SK-N-MC (cell line): ENCODE measurements at regions not wholly inside any gene's neighbourhood (a gene's known extent, or its start where the extent isn't known, plus 50 kb on each side); places are given as distances from the start of the nearest gene placed in this dataset.
"Not testable (repeated sequence)": the region's sequence is repeated elsewhere in the genome, so short reads cannot be mapped to it uniquely, and the experiment has no call there.

ENCODE experiments used
- DNase-seq: peaks from one replicate; pipeline ENCODE4 v3.0.0-alpha.2; 2011; ENCODE audit warnings: low read depth, low spot score
- H3K27ac ChIP-seq: fragments of 200-600 bp; sonication (generic); 2 replicates; pipeline ENCODE4 v1.5.1; 2016; ENCODE audit warnings: mixed run types
- H3K36me3 ChIP-seq: fragments of 200-600 bp; sonication (generic); 2 replicates; pipeline ENCODE4 v1.6.1; 2017; ENCODE audit warnings: antibody characterized with exemption, low read length, mixed read lengths; ENCODE audit not compliant: insufficient read depth
- H3K4me3 ChIP-seq: fragments of 200-600 bp; sonication (generic); 2 replicates; pipeline ENCODE4 v1.5.1; 2016
- H3K9ac ChIP-seq: fragments of 200-600 bp; sonication (generic); 2 replicates; pipeline ENCODE4 v1.8.0; 2017; ENCODE audit warnings: mixed run types, mixed read lengths; ENCODE audit not compliant: insufficient read length
- H3K9me3 ChIP-seq: fragments of 200-600 bp; sonication (generic); 2 replicates; pipeline ENCODE4 v1.6.1; 2017; ENCODE audit warnings: low read depth, mild to moderate bottlenecking, antibody characterized with exemption, low read length, moderate library complexity, mixed read lengths
- EZH2 ChIP-seq: fragments of 200-600 bp; sonication (generic); IDR thresholded peaks from one replicate; pipeline ENCODE4 v1.6.1; 2017; ENCODE audit warnings: antibody characterized with exemption
- FOXP2 ChIP-seq: optimal IDR thresholded peaks from 2 replicates; pipeline ENCODE3; 2011; ENCODE audit warnings: mild to moderate bottlenecking, moderate library complexity; ENCODE audit not compliant: insufficient read depth; ENCODE audit errors: extremely low read length, control extremely low read depth
- POLR2AphosphoS5 ChIP-seq: IDR thresholded peaks from 2 replicates; pipeline ENCODE4 v1.6.1; 2012; ENCODE audit warnings: mild to moderate bottlenecking, low read depth, low read length, borderline replicate concordance

DNA sequence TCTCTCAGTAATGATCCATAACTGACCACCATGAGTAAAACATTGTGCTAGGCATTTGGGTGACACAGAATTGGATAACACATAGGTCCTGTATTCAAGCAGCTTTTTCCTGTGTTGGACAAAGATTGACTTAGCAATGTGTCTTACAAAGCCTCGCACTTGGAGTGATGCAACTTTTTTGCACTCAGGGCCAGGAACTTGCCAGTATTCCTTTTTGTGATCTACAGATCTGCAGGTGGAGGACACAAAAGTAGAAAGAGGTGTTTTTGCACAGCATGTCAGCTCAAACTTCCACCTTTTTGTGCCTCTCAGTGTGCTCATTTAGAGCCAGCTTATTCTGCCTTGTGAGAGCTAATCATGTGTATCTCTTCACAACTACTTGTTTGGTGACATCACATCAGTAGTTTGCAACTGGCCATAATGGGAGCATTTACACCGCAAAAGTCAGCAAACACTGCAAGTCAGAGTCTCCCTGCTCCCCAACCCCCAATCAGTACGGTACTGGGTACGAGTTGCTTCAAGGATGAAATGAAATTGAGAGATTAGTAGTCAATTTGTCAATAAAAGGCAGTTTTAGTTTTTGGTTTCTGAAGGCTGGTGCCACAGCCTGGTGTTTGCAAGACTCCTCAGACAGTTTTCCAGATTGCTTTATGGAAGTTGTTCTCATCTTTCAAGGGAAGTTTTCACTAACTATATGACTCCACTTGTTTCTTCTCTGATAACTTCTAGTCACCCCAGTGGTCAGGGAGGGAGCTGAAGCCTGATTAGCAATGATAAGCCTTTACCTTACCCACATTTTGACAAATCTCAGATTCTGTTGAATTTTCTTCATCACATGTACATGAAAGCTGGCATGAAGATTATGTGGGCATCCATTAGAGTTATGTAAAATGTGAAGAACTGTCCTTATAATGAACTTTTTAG is 149.1 kb downstream of the PDCD6IP start:
- Histone ChIP-seq H3K36me3 (no peaks in the 10 kb centered on the region), H3K9ac (no peak overlapping the region), H3K27ac (no peak overlapping the region), H3K4me3 (no peak overlapping the region), H3K9me3 (no peaks in the 10 kb centered on the region)
- TF ChIP-seq EZH2 (no peak), POLR2AphosphoS5 (no peak), FOXP2 (no peak)
- no peak for DNase-seq

DNA sequence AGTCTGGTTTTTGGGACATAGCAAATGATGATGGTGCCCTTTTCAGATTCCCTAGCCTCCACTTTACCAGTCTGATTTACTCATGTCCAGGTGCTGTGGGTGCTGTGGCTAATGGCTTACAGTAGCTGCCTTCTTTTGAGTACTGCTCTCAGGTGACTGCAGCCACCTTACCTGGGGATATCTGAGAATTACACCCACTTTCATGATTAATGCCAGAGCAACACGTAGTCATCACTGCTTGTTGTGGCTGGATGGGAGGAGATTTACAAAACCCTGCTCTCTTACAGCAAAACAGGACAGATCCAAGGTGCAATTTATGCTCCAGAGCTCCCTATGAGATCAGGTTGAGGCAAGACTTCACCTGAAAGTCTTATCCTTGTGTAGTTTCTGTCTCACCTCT is 150.6 kb downstream of the PDCD6IP start:
- Histone ChIP-seq H3K9ac (no peak overlapping the region), H3K36me3 (no peaks in the 10 kb centered on the region), H3K4me3 (no peak overlapping the region), H3K27ac (no peak overlapping the region), H3K9me3 (no peaks in the 10 kb centered on the region)
- DNase-seq, result no peak
- TF ChIP-seq FOXP2 (no peak), POLR2AphosphoS5 (no peak), EZH2 (no peak)

DNA sequence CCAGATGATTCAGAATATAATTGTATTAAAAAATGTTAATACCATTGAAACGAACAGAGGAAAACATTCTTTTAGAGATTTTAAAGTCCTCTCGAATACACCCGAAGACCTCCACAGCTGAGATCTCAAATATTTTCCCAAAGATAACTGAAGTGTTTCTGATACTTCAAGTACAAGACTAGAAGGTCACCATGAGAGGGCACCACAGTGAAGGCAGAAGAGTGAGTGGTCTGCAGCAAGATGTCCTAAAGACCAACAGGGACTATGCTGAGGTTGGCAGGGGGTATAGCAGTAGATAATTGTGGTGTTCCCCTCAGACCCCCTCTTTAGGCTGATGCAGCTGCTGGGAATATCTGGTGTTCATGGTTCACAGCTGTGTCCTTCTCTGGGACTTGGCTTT is 156.5 kb downstream of the PDCD6IP start:
- H3K9ac ChIP-seq, result no peak overlapping the region
- no peaks in the 10 kb centered on the region for H3K9me3 ChIP-seq
- no peak overlapping the region for H3K4me3 ChIP-seq
- no peak overlapping the region for H3K27ac ChIP-seq
- TF ChIP-seq POLR2AphosphoS5 (no peak), FOXP2 (no peak), EZH2 (no peak)
- no peak for DNase-seq
- no peaks in the 10 kb centered on the region for H3K36me3 ChIP-seq

DNA sequence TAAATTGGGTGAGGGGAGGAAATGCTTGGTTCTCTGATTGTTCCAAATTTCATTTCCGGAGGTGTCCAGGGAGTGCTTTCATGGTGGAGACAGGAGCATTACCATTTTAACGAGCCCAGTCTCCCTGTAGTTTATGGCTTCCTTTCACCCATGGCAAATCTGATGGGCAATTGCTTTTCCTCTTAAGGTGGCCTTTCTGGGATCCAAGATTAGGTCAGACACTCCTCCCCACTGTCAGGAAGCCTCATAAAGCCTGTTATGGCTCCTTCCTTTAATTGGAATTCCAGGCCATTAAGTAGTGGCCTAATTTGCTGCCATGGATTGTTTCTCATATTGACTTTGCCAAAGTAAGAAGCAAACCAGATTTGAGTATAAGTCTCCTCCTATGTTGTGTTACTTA is 157.8 kb downstream of the PDCD6IP start:
- Histone ChIP-seq H3K4me3 (no peak overlapping the region), H3K27ac (peak overlapping the region; percentile 0; the same call in 1 of the 2 replicates), H3K9ac (no peak overlapping the region), H3K36me3 (no peaks in the 10 kb centered on the region), H3K9me3 (no peaks in the 10 kb centered on the region)
- DNase-seq, result peak; percentile 60
- TF ChIP-seq FOXP2 (no peak), POLR2AphosphoS5 (peak; percentile 40; the same call in 1 of the 2 replicates), EZH2 (no peak)

DNA sequence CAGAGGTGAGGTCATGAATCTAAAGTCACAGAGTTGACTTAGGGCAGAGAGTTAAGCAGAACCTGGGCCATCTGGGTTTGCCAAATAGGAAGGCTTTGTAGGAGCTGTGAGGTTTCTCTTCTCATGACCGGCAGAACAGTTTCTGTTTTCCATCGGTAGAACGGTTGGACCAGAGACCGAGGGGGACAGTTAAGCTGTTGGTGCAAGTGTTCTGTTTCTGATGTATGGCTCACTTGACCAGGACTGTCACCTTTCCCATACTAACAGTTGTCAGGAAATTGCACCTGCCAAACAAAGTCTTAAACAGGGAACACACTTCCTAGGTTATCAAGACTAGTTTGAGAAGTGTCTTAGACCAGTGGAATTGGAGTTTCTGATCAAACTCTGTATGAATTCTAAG is 158.3 kb downstream of the PDCD6IP start:
- TF ChIP-seq POLR2AphosphoS5 (no peak), EZH2 (no peak), FOXP2 (no peak)
- no peak for DNase-seq
- Histone ChIP-seq H3K9ac (no peak overlapping the region), H3K27ac (peak overlapping the region; percentile 0; the same call in 1 of the 2 replicates), H3K4me3 (no peak overlapping the region), H3K36me3 (no peaks in the 10 kb centered on the region), H3K9me3 (no peaks in the 10 kb centered on the region)

DNA sequence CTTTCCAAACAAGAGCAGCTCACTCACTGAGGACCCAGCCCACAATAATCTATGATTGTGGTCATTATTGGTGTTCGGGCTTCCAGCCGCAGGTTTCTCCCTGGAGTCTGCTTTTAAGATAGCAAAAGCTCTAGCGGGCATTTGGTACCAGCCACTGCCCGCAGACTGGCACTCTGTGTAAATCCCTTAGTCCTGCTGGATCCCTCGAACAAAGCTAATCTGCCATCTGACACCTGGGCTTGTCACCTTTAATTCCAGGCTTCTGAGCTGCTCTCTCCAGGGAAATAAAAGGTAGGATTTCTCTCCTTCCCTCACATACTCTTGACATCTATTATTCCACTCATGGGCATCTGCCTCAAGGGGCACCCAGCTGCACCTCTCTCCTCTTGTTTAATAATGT is 158.7 kb downstream of the PDCD6IP start:
- Histone ChIP-seq H3K9me3 (no peaks in the 10 kb centered on the region), H3K9ac (no peak overlapping the region), H3K4me3 (no peak overlapping the region), H3K36me3 (no peaks in the 10 kb centered on the region), H3K27ac (no peak overlapping the region)
- DNase-seq, result no peak
- TF ChIP-seq EZH2, result no peak
- no peak for TF ChIP-seq FOXP2
- no peak for TF ChIP-seq POLR2AphosphoS5

DNA sequence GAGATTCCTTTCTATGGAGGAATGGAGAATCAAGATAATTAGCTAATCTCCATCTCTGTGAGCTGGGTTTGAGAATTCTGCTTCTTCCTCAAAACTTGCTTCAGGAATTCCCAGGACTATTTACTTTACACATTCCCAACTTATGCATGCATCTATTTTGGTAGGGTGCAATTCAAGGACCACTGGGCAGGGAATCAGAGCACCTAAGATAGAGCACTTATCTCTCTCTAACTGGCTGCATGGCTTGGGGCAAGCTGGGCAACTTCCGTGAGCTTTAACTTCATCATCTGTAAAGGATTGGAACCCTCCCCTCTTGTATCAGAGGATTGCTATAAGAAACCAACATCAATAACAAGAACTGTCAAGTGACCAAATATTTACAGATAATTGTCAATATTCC is 160.2 kb downstream of the PDCD6IP start:
- H3K4me3 ChIP-seq, result no peak overlapping the region
- H3K9me3 ChIP-seq, result no peaks in the 10 kb centered on the region

DNA sequence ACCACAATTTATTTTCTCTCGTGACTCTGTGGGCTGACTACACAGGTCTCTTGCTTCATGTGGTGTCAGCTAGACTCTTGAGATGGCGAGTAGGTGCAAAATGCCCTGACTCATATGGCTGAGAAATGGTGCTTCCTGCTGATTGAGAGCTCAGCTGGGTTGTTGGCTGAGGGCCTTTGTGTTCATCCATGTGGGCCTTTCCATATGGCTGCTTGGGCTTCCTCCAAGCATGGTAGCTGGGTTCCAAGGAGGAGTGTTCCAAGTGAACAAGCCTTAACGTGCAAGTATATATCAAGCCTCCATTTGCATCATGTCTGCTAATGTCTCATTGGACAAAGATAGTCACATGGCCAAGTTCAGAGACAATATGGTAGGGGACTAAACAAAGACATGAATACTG is 164.0 kb downstream of the PDCD6IP start:
- TF ChIP-seq FOXP2 (no peak), EZH2 (no peak), POLR2AphosphoS5 (no peak)
- H3K9me3 ChIP-seq, result no peaks in the 10 kb centered on the region
- no peaks in the 10 kb centered on the region for H3K36me3 ChIP-seq
- no peak for DNase-seq
- no peak overlapping the region for H3K27ac ChIP-seq
- no peak overlapping the region for H3K4me3 ChIP-seq
- no peak overlapping the region for H3K9ac ChIP-seq

More for the DNA sequence above, 160.2 kb downstream of the PDCD6IP start:
- Histone ChIP-seq H3K36me3 (no peaks in the 10 kb centered on the region), H3K9ac (no peak overlapping the region), H3K27ac (no peak overlapping the region)
- no peak for TF ChIP-seq POLR2AphosphoS5
- TF ChIP-seq EZH2, result no peak
- TF ChIP-seq FOXP2, result no peak
- DNase-seq, result no peak

DNA sequence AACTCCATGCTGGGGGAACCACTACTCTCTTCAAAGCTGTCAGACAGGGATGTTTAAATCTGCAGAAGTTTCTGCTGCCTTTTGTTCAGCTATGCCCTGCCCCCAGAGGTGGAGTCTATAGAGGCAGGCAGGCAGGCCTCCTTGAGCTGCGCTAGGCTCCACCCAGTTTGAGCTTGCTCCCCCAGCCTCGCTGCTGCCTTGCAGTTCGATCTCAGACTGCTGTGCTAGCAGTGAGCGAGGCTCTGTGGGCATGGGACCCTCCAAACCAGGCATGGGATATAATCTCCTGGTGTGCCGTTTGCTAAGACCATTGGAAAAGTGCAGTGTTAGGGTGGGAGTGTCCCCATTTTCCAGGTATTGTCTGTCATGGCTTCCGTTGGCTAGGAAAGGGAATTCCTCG is 171.8 kb downstream of the PDCD6IP start:
- not testable (repeated sequence) for H3K9ac ChIP-seq, DNase-seq, H3K4me3 ChIP-seq, H3K9me3 ChIP-seq, H3K36me3 ChIP-seq, H3K27ac ChIP-seq
